ENCODE measurements at regions not wholly inside any gene's neighbourhood (a gene's known extent, or its start where the extent isn't known, plus 50 kb on each side); places are given as distances from the start of the nearest gene placed in this dataset.

- no peak for DNase-seq (ENCODE audit: low read depth, low spot score)
- CTCF ChIA-PET: no interaction called here
- H3K4me3 ChIP-seq (ENCODE audit: low read depth, low read length): no peak overlapping the region
- TF ChIP-seq CTCF (IDR thresholded peaks at IDR 0.05; ENCODE audit: insufficient read depth, low read length, missing control alignments): no peak
- POLR2A ChIA-PET: no interaction called here
Measured at GRCh38 chr4:124462954-124463828, 249.3 kb downstream of the ANKRD50 start.

- no peak for TF ChIP-seq CTCF (IDR thresholded peaks at IDR 0.05; ENCODE audit: insufficient read depth, low read length, missing control alignments)
- H3K4me3 ChIP-seq (ENCODE audit: low read depth, low read length): no peak overlapping the region
- POLR2A ChIA-PET: no interaction called here
- no peak for DNase-seq (ENCODE audit: low read depth, low spot score)
- CTCF ChIA-PET: no interaction called here
Measured at GRCh38 chr4:124464836-124465235, 247.7 kb downstream of the ANKRD50 start.

- H3K4me3 ChIP-seq (ENCODE audit: low read depth, low read length): no peak overlapping the region
- POLR2A ChIA-PET: no interaction called here
- no peak for TF ChIP-seq CTCF (IDR thresholded peaks at IDR 0.05; ENCODE audit: insufficient read depth, low read length, missing control alignments)
- no peak for DNase-seq (ENCODE audit: low read depth, low spot score)
- CTCF ChIA-PET: no interaction called here
Measured at GRCh38 chr4:124468360-124468759, 244.2 kb downstream of the ANKRD50 start.

GRCh38 chr4:124469981-124470380 lies 242.6 kb downstream of the ANKRD50 start:
- no peak for DNase-seq (ENCODE audit: low read depth, low spot score)
- POLR2A ChIA-PET: no interaction called here
- no peak for TF ChIP-seq CTCF (IDR thresholded peaks at IDR 0.05; ENCODE audit: insufficient read depth, low read length, missing control alignments)

GRCh38 chr4:124478470-124478869 lies 234.1 kb downstream of the ANKRD50 start:
- CTCF ChIA-PET: no interaction called here
- POLR2A ChIA-PET: no interaction called here
- H3K4me3 ChIP-seq (ENCODE audit: low read depth, low read length): no peak overlapping the region
- DNase-seq (ENCODE audit: low read depth, low spot score): no peak
- TF ChIP-seq CTCF (IDR thresholded peaks at IDR 0.05; ENCODE audit: insufficient read depth, low read length, missing control alignments): no peak

More at GRCh38 chr4:124469981-124470380, 242.6 kb downstream of the ANKRD50 start:
- CTCF ChIA-PET: no interaction called here
- no peak overlapping the region for H3K4me3 ChIP-seq (ENCODE audit: low read depth, low read length)

GRCh38 chr4:124480061-124480460 lies 232.5 kb downstream of the ANKRD50 start:
- DNase-seq (ENCODE audit: low read depth, low spot score): no peak
- no peak for TF ChIP-seq CTCF (IDR thresholded peaks at IDR 0.05; ENCODE audit: insufficient read depth, low read length, missing control alignments)
- ChIA-PET CTCF (interaction anchor here (0.6 kb wide), 1 partner anchor 1190 kb away, joined by 3 read pairs; no protein-coding TSS in a partner anchor), POLR2A (no interaction called here)
- no peak overlapping the region for H3K4me3 ChIP-seq (ENCODE audit: low read depth, low read length)
